Neural progenitor cell (in vitro differentiated cells): ENCODE measurements at regions not wholly inside any gene's neighbourhood (a gene's known extent, or its start where the extent isn't known, plus 50 kb on each side); places are given as distances from the start of the nearest gene placed in this dataset.

Experiments
- DNase-seq: peaks from one replicate; pipeline ENCODE4 v3.0.0-alpha.2; 2016; ENCODE audit warnings: low spot score
- H2AFZ ChIP-seq: fragments of 200-600 bp; sonication (generic); replicated peaks from 2 replicates; pipeline ENCODE4 v1.6.1; 2016; ENCODE audit warnings: antibody characterized with exemption
- H3F3A ChIP-seq: fragments of 200-600 bp; sonication (generic); 2 replicates; pipeline ENCODE4 v1.6.1; 2016; ENCODE audit warnings: antibody characterized with exemption, low read depth
- H3K27ac ChIP-seq: fragments of 200-600 bp; sonication (generic); 2 replicates; pipeline ENCODE4 v1.5.1; 2016; ENCODE audit warnings: mild to moderate bottlenecking
- H3K27me3 ChIP-seq: fragments of 200-600 bp; sonication (generic); 2 replicates; pipeline ENCODE4 v1.6.1; 2016; ENCODE audit warnings: mild to moderate bottlenecking, moderate library complexity
- H3K36me3 ChIP-seq: fragments of 200-600 bp; sonication (generic); 2 replicates; pipeline ENCODE4 v1.5.1; 2016
- H3K4me1 ChIP-seq: fragments of 200-600 bp; sonication (generic); 2 replicates; pipeline ENCODE4 v1.6.1; 2016; ENCODE audit warnings: mixed run types
- H3K4me2 ChIP-seq: fragments of 200-600 bp; sonication (generic); 2 replicates; pipeline ENCODE4 v1.6.1; 2016
- H3K4me3 ChIP-seq: fragments of 200-600 bp; sonication (generic); 2 replicates; pipeline ENCODE4 v1.5.1; 2016
- H3K79me2 ChIP-seq: fragments of 200-600 bp; sonication (generic); 2 replicates; pipeline ENCODE4 v1.6.1; 2016; ENCODE audit warnings: low read depth
- H3K9ac ChIP-seq: fragments of 200-600 bp; sonication (generic); 2 replicates; pipeline ENCODE4 v1.6.1; 2016
- H3K9me3 ChIP-seq: fragments of 200-600 bp; sonication (generic); 2 replicates; pipeline ENCODE4 v1.5.1; 2016; ENCODE audit warnings: low read depth
- H4K20me1 ChIP-seq: fragments of 200-600 bp; sonication (generic); 2 replicates; pipeline ENCODE4 v1.6.1; 2016; ENCODE audit warnings: low read depth
- H3K27ac Mint-ChIP-seq: 3 replicates; pipeline ENCODE4 v1.8.0; 2021; ENCODE audit warnings: mixed read lengths
- H3K27me3 Mint-ChIP-seq: 2 replicates; pipeline ENCODE4 v1.8.0; 2022; ENCODE audit warnings: low read depth, mild to moderate bottlenecking, inconsistent platforms, moderate library complexity, mixed read lengths; ENCODE audit not compliant: insufficient read depth
- H3K36me3 Mint-ChIP-seq: 3 replicates; pipeline ENCODE4 v1.8.0; 2021; ENCODE audit warnings: mixed read lengths
- H3K4me1 Mint-ChIP-seq: 3 replicates; pipeline ENCODE4 v1.8.0; 2021; ENCODE audit warnings: mixed read lengths
- H3K4me3 Mint-ChIP-seq: 3 replicates; pipeline ENCODE4 v1.8.0; 2021; ENCODE audit warnings: mild to moderate bottlenecking, moderate library complexity, mixed read lengths
- H3K9me3 Mint-ChIP-seq: 3 replicates; pipeline ENCODE4 v1.8.0; 2020; ENCODE audit warnings: mixed read lengths
- CTCF ChIP-seq: fragments of 200-600 bp; sonication (generic); IDR thresholded peaks from 2 replicates; pipeline ENCODE4 v1.5.1; 2017; ENCODE audit warnings: antibody characterized with exemption, mild to moderate bottlenecking
- EZH2 ChIP-seq: fragments of 200-600 bp; sonication (generic); IDR thresholded peaks from 2 replicates; pipeline ENCODE4 v1.6.1; 2017; ENCODE audit warnings: antibody characterized with exemption, mild to moderate bottlenecking, moderate library complexity
- EZH2phosphoT487 ChIP-seq: fragments of 200-600 bp; sonication (generic); IDR thresholded peaks from 2 replicates; pipeline ENCODE4 v1.6.1; 2017; ENCODE audit warnings: antibody characterized with exemption

GRCh38 chr2:192574552-192574951 is 379.8 kb upstream of the TMEFF2 start:
- H3K27me3 ChIP-seq: no peaks in the 10 kb centered on the region
- H3K9me3 Mint-ChIP-seq: no peaks in the 10 kb centered on the region
- no peak overlapping the region for H3K4me2 ChIP-seq
- H3K36me3 Mint-ChIP-seq: no peaks in the 10 kb centered on the region
- H2AFZ ChIP-seq: no peak overlapping the region
- H3K9ac ChIP-seq: no peak overlapping the region
- no peak for DNase-seq
- H4K20me1 ChIP-seq: no peaks in the 10 kb centered on the region
- H3F3A ChIP-seq: no peaks in the 10 kb centered on the region
- H3K4me1 Mint-ChIP-seq: no peaks in the 10 kb centered on the region
- no peaks in the 10 kb centered on the region for H3K36me3 ChIP-seq
- H3K27ac Mint-ChIP-seq: no peak overlapping the region
- H3K4me3 ChIP-seq: no peak overlapping the region
- TF ChIP-seq EZH2phosphoT487: no peak
- TF ChIP-seq CTCF: no peak
- no peak for TF ChIP-seq EZH2
- H3K9me3 ChIP-seq: no peaks in the 10 kb centered on the region
- peaks cover 2% of the 10 kb centered on the region for H3K27me3 Mint-ChIP-seq
- no peaks in the 10 kb centered on the region for H3K4me1 ChIP-seq
- no peak overlapping the region for H3K27ac ChIP-seq
- H3K4me3 Mint-ChIP-seq: no peak overlapping the region
- H3K79me2 ChIP-seq: no peaks in the 10 kb centered on the region

GRCh38 chr2:192571636-192572035 is 376.9 kb upstream of the TMEFF2 start:
- H3K36me3 Mint-ChIP-seq: no peaks in the 10 kb centered on the region
- H3K27ac Mint-ChIP-seq: no peak overlapping the region
- Histone ChIP-seq H3K9me3 (no peaks in the 10 kb centered on the region), H3K36me3 (no peaks in the 10 kb centered on the region), H3F3A (no peaks in the 10 kb centered on the region), H2AFZ (no peak overlapping the region), H3K27me3 (no peaks in the 10 kb centered on the region), H3K4me1 (no peaks in the 10 kb centered on the region), H3K9ac (no peak overlapping the region), H3K79me2 (no peaks in the 10 kb centered on the region), H4K20me1 (no peaks in the 10 kb centered on the region), H3K4me2 (no peak overlapping the region), H3K4me3 (no peak overlapping the region), H3K27ac (no peak overlapping the region)
- H3K4me1 Mint-ChIP-seq: no peaks in the 10 kb centered on the region
- TF ChIP-seq EZH2 (no peak), CTCF (no peak), EZH2phosphoT487 (no peak)
- DNase-seq: no peak
- H3K4me3 Mint-ChIP-seq: no peak overlapping the region
- no peaks in the 10 kb centered on the region for H3K9me3 Mint-ChIP-seq
- peaks cover 2% of the 10 kb centered on the region for H3K27me3 Mint-ChIP-seq

GRCh38 chr2:192570788-192571187 is 376.1 kb upstream of the TMEFF2 start:
- TF ChIP-seq EZH2 (no peak), CTCF (no peak), EZH2phosphoT487 (no peak)
- peaks cover 2% of the 10 kb centered on the region for H3K27me3 Mint-ChIP-seq
- no peak overlapping the region for H3K27ac Mint-ChIP-seq
- H3K4me1 Mint-ChIP-seq: no peaks in the 10 kb centered on the region
- Histone ChIP-seq H3K36me3 (no peaks in the 10 kb centered on the region), H3K27ac (no peak overlapping the region), H3K27me3 (no peaks in the 10 kb centered on the region), H3K9me3 (no peaks in the 10 kb centered on the region), H2AFZ (no peak overlapping the region), H3K4me3 (no peak overlapping the region), H3K9ac (no peak overlapping the region), H3F3A (no peaks in the 10 kb centered on the region), H3K79me2 (no peaks in the 10 kb centered on the region), H3K4me2 (no peak overlapping the region), H3K4me1 (no peaks in the 10 kb centered on the region), H4K20me1 (no peaks in the 10 kb centered on the region)
- H3K36me3 Mint-ChIP-seq: no peaks in the 10 kb centered on the region
- no peaks in the 10 kb centered on the region for H3K9me3 Mint-ChIP-seq
- no peak overlapping the region for H3K4me3 Mint-ChIP-seq
- DNase-seq: no peak

GRCh38 chr2:192566863-192567262 is 372.1 kb upstream of the TMEFF2 start:
- H3K4me2 ChIP-seq: no peak overlapping the region
- H3K27ac ChIP-seq: no peak overlapping the region
- Mint-ChIP-seq H3K9me3 (no peaks in the 10 kb centered on the region), H3K27me3 (no peaks in the 10 kb centered on the region), H3K27ac (no peak overlapping the region), H3K4me3 (no peak overlapping the region), H3K36me3 (no peaks in the 10 kb centered on the region), H3K4me1 (no peaks in the 10 kb centered on the region)
- H3K4me3 ChIP-seq: no peak overlapping the region
- no peak overlapping the region for H3K9ac ChIP-seq
- no peak for DNase-seq
- H3K79me2 ChIP-seq: no peaks in the 10 kb centered on the region
- no peaks in the 10 kb centered on the region for H3K27me3 ChIP-seq
- H4K20me1 ChIP-seq: no peaks in the 10 kb centered on the region
- no peaks in the 10 kb centered on the region for H3F3A ChIP-seq
- H3K9me3 ChIP-seq: no peaks in the 10 kb centered on the region
- no peaks in the 10 kb centered on the region for H3K4me1 ChIP-seq
- no peak for TF ChIP-seq EZH2phosphoT487
- TF ChIP-seq CTCF: no peak
- no peak for TF ChIP-seq EZH2
- H2AFZ ChIP-seq: no peak overlapping the region
- H3K36me3 ChIP-seq: no peaks in the 10 kb centered on the region
